ENCODE measurements at regions not wholly inside any gene's neighbourhood (a gene's known extent, or its start where the extent isn't known, plus 50 kb on each side); places are given as distances from the start of the nearest gene placed in this dataset.

DNA sequence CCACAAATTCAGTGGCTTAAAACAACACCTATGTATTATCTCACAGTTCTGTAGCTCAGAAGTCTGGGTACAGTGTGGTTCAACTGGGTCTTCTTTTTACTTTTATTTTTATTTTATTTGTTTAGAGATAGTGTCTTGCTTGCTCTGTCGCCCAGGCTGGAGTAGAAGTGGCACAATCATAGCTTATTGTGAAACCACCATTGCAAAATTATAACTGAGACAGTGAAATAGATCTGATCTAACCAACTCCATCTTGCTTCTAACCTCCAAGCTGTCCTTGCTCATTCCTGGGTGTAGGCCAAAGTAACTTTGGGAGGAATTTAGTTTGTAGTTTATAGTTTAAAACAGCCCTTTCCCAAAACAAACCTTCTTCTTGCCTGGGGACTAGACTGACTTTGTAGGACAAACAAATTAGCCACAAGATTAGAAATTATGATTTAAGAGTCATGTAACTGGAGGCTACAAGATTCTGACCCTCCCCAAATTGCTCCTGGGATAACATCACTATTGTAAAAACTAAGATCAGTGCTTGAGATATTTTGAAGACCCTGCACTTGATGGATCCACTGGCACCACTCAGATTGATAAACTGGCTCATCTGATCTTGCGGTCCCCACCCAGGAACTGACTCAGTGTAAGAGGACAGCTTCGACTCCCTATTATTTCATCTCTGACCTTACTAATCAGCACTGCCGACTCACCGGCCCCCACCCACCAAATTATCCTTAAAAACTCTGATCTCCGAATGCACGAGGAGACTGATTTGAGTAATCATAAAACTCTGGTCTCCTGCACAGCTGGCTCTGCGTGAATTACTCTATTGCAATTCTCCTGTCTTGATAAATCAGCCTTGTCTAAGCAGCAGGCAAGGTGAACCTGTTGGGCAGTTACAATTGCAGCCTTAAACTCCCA lies 193.4 kb upstream of the CDYL start:
- DNase-seq, result no peak

DNA sequence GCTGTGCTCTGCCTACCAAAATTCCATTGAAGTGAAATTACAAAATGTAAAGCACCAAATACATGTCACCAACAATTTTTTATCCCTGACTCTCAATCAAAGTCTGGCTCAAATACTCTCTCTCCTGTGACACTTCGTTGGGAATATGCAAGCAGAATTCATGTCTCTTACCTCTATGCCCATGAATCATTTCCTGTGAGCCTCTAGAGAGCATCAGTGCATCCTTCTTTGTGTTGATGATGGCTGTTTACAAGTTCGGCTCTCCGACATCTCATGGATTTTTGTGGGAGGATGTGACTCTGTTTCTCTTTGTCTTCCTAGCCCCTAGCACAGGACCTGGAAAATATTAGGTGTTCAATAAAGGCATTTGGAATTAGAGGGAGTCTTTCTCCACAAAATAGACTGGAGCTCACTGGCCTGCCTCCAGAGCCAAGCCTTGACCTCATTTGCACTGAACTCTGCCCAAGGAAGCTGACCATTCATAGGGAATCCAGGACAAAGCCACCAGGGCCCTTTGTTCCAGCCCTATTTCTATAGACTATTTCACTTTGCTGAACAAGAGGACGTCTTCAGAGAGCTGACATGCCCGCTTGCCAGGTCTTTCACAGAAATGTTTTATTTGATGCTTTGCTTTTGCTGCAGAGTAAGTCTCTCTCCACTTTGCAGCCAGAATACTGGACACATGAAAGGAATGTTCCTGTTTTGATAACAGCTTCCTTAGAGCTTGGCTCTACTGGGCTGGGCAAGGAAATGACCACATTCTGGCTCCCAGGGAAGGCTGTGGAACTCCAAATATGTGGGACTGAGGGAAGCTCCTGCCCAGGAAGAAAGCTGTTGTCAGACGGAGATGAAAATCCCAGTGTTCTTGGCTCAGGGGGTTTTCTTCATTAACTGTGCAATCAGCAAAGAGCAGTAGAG lies 194.5 kb upstream of the CDYL start:
- DNase-seq, result no peak

GRCh38 chr6:4580361-4580760 lies 195.8 kb upstream of the CDYL start:
- no peak for DNase-seq

GRCh38 chr6:4577406-4577805 lies 198.8 kb upstream of the CDYL start:
- DNase-seq, result no peak

- no peak for DNase-seq
Observed at GRCh38 chr6:4575714-4576113, 200.5 kb upstream of the CDYL start.

GRCh38 chr6:4574007-4574406 lies 202.2 kb upstream of the CDYL start:
- no peak for DNase-seq

DNA sequence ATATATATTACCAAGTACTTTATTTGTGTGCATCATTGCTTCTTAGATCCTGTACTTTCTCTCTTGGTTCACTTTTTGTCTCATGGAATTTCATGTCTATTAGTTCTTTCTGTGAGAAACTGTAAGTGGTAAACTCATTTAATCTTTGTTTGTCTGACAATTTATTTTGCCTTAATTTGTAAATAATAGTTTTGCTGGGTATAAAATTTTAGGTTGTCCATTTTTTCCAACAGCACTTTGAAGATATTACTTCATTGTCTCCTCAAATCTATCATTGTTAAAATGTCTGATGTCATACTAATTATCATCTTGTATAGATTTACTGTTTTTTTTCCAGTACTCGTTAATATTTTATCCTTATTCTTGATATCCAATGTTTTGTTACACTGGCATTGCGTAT lies 205.2 kb upstream of the CDYL start:
- DNase-seq, result no peak

GRCh38 chr6:4568138-4568537 lies 208.1 kb upstream of the CDYL start:
- no peak for DNase-seq

GRCh38 chr6:4567141-4567540 lies 209.1 kb upstream of the CDYL start:
- DNase-seq, result no peak

GRCh38 chr6:4565301-4566250 lies 210.6 kb upstream of the CDYL start:
- DNase-seq, result no peak

DNA sequence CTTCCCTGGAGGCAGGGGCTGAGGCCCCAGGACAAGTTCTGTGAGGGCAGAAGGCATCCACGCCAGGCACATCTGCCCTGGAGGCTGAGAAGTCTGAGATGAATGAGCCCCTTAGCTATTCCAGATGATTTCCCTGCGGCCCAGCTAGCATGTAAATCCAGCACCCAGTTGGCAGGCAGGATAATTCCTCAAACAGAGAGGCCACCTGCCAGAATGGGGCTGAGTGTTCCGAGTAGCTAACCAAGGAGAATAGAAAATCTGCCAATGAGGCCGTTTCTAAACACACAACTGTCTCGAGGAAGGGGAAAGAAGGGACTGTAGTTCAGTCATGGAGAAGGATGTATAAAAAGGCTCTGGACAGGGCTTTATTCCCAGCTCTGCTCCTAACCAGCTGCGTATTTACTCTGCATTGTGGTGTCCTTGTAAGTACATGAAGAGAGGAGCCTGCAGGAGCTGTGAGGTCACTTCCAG lies 211.4 kb upstream of the CDYL start:
- DNase-seq, result no peak

GRCh38 chr6:4563877-4564276 lies 212.3 kb upstream of the CDYL start:
- DNase-seq, result no peak

- DNase-seq, result no peak
Observed at GRCh38 chr6:4563156-4563555, 213.0 kb upstream of the CDYL start.

DNA sequence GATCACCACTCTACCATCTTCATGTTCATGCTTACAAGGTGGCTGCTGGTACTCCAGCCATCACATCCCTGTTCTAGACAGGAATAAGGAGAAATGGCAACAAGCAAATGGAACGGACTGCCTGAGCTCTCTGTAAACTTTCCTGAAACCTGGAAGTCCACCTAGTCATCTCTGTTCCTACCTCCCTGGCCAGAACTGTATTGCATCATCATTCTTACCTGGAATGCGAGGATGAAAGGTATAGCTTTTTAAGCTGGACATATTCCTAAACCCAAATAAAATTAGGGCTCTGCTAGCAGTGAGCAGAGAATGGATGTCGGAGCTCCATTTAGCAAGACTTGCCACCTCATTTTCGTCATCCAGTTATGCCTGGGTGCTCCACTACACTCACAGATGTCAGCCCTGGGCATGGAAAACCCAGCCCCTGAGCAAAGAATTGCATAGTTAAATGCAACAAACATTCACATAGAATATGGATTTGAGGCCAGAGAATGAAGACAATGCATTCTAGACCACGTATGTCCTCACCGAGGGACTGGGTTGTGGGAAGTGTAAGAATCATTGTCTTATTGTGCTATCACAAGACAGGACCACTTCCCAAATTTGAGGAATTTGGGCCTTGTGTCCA lies 214.3 kb upstream of the CDYL start:
- DNase-seq, result no peak

DNA sequence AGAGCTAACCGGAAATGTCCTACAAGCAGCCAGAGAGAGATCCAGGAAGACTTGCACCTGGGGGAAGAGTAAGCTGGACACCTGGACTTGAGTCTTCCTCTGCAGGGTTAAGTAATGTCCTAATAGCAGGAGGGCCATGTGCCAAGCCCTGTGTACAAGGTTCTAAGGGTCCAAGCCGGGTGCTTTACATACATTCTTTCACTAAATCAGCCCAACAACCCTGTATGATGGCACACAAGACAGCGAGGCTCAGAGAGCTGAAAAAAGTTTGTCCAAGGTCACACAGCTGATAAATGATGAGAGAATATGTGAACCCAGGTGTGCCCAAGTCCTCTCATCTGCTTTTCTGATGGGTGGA lies 215.1 kb upstream of the CDYL start:
- no peak for DNase-seq

DNA sequence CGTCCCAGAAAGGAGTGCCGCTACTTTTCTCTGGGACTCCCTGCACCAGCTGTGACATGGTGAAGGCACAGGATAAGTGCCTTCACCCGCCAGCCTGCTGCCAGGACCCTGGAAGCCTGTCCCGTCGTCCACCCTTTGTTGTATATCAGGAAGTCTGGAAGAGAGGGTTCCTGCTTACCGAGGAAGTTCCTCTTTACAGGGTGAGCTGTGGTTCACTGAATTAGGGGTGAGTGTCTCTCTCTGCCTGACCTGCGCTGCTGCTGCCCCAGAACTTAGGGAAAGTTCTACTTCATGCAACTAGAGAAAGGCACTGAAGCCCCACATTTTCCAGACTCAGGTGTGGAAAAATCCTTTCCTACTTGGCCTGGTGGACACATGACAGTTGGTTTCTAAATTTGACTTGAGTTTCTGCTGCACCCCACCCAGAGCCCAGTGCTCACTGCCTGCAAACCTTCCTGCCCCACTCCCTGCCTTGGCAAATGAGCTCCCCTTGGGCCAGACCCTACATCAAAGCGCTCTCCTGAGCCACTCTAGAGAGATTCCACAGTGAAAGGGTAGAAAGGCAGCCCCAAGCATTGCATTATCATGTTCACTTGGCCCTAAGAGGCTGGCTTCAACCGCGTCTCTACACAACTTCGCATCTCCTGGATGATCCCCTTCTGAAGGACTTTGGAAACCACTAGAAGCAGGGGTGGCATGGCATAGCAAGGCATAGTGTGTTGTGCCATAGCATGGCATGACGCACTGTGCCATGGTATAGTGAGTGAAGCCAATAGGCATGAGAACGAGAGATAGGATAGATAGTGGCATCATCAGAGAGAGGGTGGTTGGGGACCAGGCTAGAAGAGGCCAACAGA lies 215.8 kb upstream of the CDYL start:
- no peak for DNase-seq

DNA sequence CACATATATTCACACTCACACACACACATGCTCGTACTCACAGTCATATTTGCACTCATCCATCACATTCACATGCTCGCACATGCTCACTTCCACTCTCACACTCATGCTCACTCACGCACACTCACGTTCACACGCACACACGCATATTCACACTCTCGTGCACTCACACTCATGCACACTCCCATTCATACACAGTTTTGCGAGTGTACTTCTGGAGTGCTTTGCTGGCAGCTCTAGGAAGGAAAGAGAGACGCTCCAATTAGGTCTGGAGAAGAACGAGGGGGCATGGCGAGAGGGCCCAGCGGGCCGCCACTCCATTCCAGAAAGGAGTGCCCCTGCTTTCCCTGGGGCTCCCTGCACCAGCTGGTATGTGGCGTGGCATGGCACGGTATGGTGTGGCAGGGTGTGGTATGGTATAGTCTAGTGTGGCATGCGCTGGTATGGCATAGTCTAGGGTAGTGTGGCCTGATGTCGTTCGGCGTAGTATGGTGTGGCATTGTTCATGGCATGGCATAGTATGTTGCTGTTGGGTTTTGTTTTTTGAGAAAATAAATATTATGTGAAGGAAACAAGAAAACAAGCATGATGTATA lies 216.8 kb upstream of the CDYL start:
- DNase-seq, result no peak

DNA sequence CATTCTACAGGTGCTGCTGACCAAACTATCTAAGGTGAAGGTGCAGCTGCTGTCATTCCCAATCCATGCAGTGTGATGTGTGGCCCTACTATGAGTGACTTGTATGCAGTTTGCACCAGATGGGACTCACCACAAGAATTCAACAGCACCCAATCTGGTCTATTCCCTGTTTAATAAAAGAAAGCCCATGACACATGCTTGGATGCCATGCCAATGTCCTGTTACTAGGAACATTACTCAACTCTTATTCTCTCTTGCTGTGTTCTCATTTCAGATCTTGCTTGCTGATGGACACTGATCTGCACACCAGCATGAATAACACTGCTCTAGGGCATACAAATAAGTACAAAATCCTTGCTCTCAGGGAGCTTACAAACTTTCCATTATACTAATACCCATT lies 221.6 kb upstream of the CDYL start:
- no peak for DNase-seq

- no peak for DNase-seq
Observed at GRCh38 chr6:4553387-4553786, 222.8 kb upstream of the CDYL start.

DNA sequence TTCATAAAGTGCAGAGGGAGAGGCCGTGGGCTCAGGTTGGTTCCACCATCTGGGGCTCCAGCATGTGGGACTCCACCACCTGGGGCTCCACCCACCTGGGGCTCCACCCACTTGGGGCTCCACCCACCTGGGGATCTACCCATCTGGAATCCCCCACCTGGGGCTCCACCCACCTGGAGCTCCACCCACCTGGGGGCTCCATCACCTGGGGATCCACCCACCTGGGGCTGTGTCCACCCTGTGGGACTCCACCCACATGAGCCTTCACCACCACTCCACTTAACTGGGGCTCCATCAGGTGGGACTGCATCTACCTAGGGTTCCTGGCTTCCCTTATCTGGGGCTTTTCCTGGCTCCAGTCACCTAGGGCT lies 226.0 kb upstream of the CDYL start:
- no peak for DNase-seq

All from activated naive CD4-positive, alpha-beta T cell (primary cell).